GM23338 (cell line): ENCODE measurements at regions not wholly inside any gene's neighbourhood (a gene's known extent, or its start where the extent isn't known, plus 50 kb on each side); places are given as distances from the start of the nearest gene placed in this dataset.
A peak's percentile ranks its signal among the peaks of the same experiment; 100 is the strongest.
"Not testable (repeated sequence)": the region's sequence is repeated elsewhere in the genome, so short reads cannot be mapped to it uniquely, and the experiment has no call there.

ENCODE experiments used
- ATAC-seq: fragments of 200-7000 bp; cut with Tn5 transposase; 3 replicates; pipeline ENCODE4 v1.9.1; 2020
- DNase-seq: peaks from one replicate; pipeline ENCODE4 v3.0.0-alpha.2; 2015; ENCODE audit warnings: low spot score
- H2AFZ ChIP-seq: fragments of 200-600 bp; sonication (generic); 2 replicates; pipeline ENCODE4 v1.8.0; 2016; ENCODE audit warnings: antibody characterized with exemption, mild to moderate bottlenecking, moderate library complexity
- H3F3A ChIP-seq: fragments of 200-600 bp; sonication (generic); replicated peaks from 2 replicates; pipeline ENCODE4 v1.8.0; 2017; ENCODE audit warnings: antibody characterized with exemption, mixed run types, low read depth
- H3K27ac ChIP-seq: fragments of 200-600 bp; sonication (generic); 2 replicates; pipeline ENCODE4 v1.6.1; 2016; ENCODE audit warnings: low read depth
- H3K27me3 ChIP-seq: fragments of 200-600 bp; sonication (generic); 2 replicates; pipeline ENCODE4 v1.8.0; 2016; ENCODE audit warnings: mild to moderate bottlenecking, mixed run types, moderate library complexity; ENCODE audit not compliant: insufficient read depth
- H3K36me3 ChIP-seq: fragments of 200-600 bp; sonication (generic); 2 replicates; pipeline ENCODE4 v1.8.0; 2016; ENCODE audit warnings: mild to moderate bottlenecking; ENCODE audit not compliant: insufficient read depth
- H3K4me1 ChIP-seq: fragments of 200-600 bp; sonication (generic); 2 replicates; pipeline ENCODE4 v1.8.0; 2016; ENCODE audit warnings: mild to moderate bottlenecking, moderate library complexity; ENCODE audit not compliant: insufficient read depth
- H3K4me2 ChIP-seq: fragments of 200-600 bp; sonication (generic); 2 replicates; pipeline ENCODE4 v1.7.1; 2017; ENCODE audit warnings: mixed run types
- H3K4me3 ChIP-seq: fragments of 200-600 bp; sonication (generic); 2 replicates; pipeline ENCODE4 v1.6.1; 2016; ENCODE audit warnings: mixed run types
- H3K79me2 ChIP-seq: fragments of 200-600 bp; sonication (generic); replicated peaks from 2 replicates; pipeline ENCODE4 v1.8.0; 2017; ENCODE audit warnings: mild to moderate bottlenecking; ENCODE audit not compliant: insufficient read depth
- H3K9me2 ChIP-seq: fragments of 200-600 bp; sonication (generic); 2 replicates; pipeline ENCODE4 v1.8.0; 2017; ENCODE audit not compliant: insufficient read depth
- H4K20me1 ChIP-seq: fragments of 200-600 bp; sonication (generic); replicated peaks from 2 replicates; pipeline ENCODE4 v1.8.0; 2017; ENCODE audit warnings: mild to moderate bottlenecking; ENCODE audit not compliant: insufficient read depth
- H3K27ac Mint-ChIP-seq: 2 replicates; pipeline ENCODE4 v1.8.0; 2020; ENCODE audit warnings: inconsistent platforms, mild to moderate bottlenecking, moderate library complexity, mixed read lengths
- H3K27me3 Mint-ChIP-seq: 3 replicates; pipeline ENCODE4 v1.8.0; 2022; ENCODE audit warnings: low read depth, mild to moderate bottlenecking, moderate library complexity, mixed read lengths, inconsistent platforms; ENCODE audit not compliant: insufficient read depth, poor library complexity
- H3K36me3 Mint-ChIP-seq: 3 replicates; pipeline ENCODE4 v1.8.0; 2021; ENCODE audit warnings: low read depth, mild to moderate bottlenecking, inconsistent platforms, moderate library complexity, mixed read lengths
- H3K4me1 Mint-ChIP-seq: 3 replicates; pipeline ENCODE4 v1.8.0; 2020; ENCODE audit warnings: mild to moderate bottlenecking, inconsistent platforms, mixed read lengths
- H3K4me3 Mint-ChIP-seq: 3 replicates; pipeline ENCODE4 v1.8.0; 2021; ENCODE audit warnings: moderate library complexity, mild to moderate bottlenecking, inconsistent platforms, mixed read lengths
- H3K9me3 Mint-ChIP-seq: 3 replicates; pipeline ENCODE4 v1.8.0; 2020; ENCODE audit warnings: moderate library complexity, mild to moderate bottlenecking, inconsistent platforms, mixed read lengths
- CREB1 ChIP-seq: fragments of 250-450 bp; sonication (Bioruptor Pico); IDR thresholded peaks from 2 replicates; pipeline ENCODE4 v1.5.0; 2020; ENCODE audit warnings: low read depth, mild to moderate bottlenecking, moderate library complexity
- ETS1 ChIP-seq: IDR thresholded peaks from 2 replicates; pipeline ENCODE4 v1.6.1; 2016; ENCODE audit warnings: antibody characterized with exemption
- EZH2 ChIP-seq: fragments of 200-600 bp; sonication (generic); IDR thresholded peaks from one replicate; pipeline ENCODE4 v1.8.0; 2017; ENCODE audit warnings: antibody characterized with exemption, mild to moderate bottlenecking, low read depth; ENCODE audit not compliant: unreplicated experiment
- EZH2phosphoT487 ChIP-seq: fragments of 200-600 bp; sonication (generic); IDR thresholded peaks from one replicate; pipeline ENCODE4 v1.8.1; 2018; ENCODE audit warnings: antibody characterized with exemption; ENCODE audit not compliant: unreplicated experiment
- JUNB ChIP-seq: IDR thresholded peaks from one replicate; pipeline ENCODE4 v1.6.1; 2016; ENCODE audit warnings: antibody characterized with exemption; ENCODE audit not compliant: unreplicated experiment
- NANOG ChIP-seq: IDR thresholded peaks from 2 replicates; pipeline ENCODE4 v1.6.1; 2016; ENCODE audit warnings: antibody characterized with exemption, borderline replicate concordance
- POLR2AphosphoS5 ChIP-seq: IDR thresholded peaks from 2 replicates; pipeline ENCODE4 v1.6.1; 2016; ENCODE audit warnings: antibody characterized with exemption, low read depth
- STAT1 ChIP-seq: IDR thresholded peaks from one replicate; pipeline ENCODE4 v1.6.1; 2016; ENCODE audit warnings: antibody characterized with exemption; ENCODE audit not compliant: unreplicated experiment
- ZNF331 ChIP-seq: fragments of 250-450 bp; sonication (Bioruptor Pico); IDR thresholded peaks from 2 replicates; pipeline ENCODE4 v1.5.0; 2020; ENCODE audit warnings: low read depth, mild to moderate bottlenecking, moderate library complexity
- TF ChIP-seq, protein P1 (sequence below): IDR thresholded peaks from one replicate; pipeline ENCODE4 v1.6.1; 2018; ENCODE audit warnings: antibody characterized with exemption; ENCODE audit not compliant: unreplicated experiment
- TF ChIP-seq, protein P2 (sequence below), 2 experiments: fragments of 200-600 bp in 1 of 2; sonication (generic) in 1 of 2; conservative IDR thresholded peaks; 2 replicates each; pipeline versions ENCODE4 v1.5.1 to v1.6.1; 2016 to 2017; ENCODE audit warnings: antibody characterized with exemption in 2 of 2, low read depth in 2 of 2, mild to moderate bottlenecking in 2 of 2, moderate library complexity in 1 of 2

- no peak for ATAC-seq
- TF ChIP-seq ZNF331 (CRISPR knock-in tag), result no peak
- no peak for TF ChIP-seq NANOG
- TF ChIP-seq STAT1, result no peak
- no peak for TF ChIP-seq CREB1
- TF ChIP-seq JUNB, result no peak
- no peak for TF ChIP-seq POLR2AphosphoS5
- TF ChIP-seq EZH2, result no peak
Observed at GRCh38 chr1:191520345-191520744, 637.9 kb upstream of the RGS18 start.

DNA sequence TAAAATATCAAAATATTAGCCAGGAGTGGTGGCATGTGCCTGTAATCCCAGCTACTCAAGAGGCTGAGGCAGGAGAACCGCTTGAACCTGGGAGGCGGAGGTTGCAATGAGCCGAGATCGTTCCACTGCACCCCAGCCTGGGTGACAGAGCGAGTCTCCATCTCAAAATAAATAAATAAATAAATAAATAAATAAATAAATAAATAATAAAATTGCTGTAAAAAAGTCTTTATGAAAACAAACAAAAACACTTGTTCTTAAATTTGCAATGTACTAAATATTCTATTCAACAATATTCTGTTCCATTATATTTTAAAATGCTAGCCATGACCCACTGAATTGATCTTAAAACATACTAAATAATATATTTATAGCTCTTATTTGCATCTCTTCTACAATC, 632.3 kb upstream of the RGS18 start:
- H3K9me2 ChIP-seq, H3K27me3 ChIP-seq, H3K27me3 Mint-ChIP-seq, H3K79me2 ChIP-seq, DNase-seq, H4K20me1 ChIP-seq, H3K4me1 Mint-ChIP-seq, ATAC-seq, H3K9me3 Mint-ChIP-seq, H3K4me2 ChIP-seq, H3K36me3 ChIP-seq, H3K27ac Mint-ChIP-seq, H3K27ac ChIP-seq, H2AFZ ChIP-seq, H3K4me3 ChIP-seq, H3K4me3 Mint-ChIP-seq, H3F3A ChIP-seq, H3K36me3 Mint-ChIP-seq, H3K4me1 ChIP-seq: not testable (repeated sequence)

More at GRCh38 chr1:191520345-191520744, 637.9 kb upstream of the RGS18 start:
- Mint-ChIP-seq H3K36me3 (no peaks in the 10 kb centered on the region), H3K4me3 (no peak overlapping the region), H3K27ac (no peak overlapping the region), H3K27me3 (no peaks in the 10 kb centered on the region), H3K4me1 (peaks cover 3% of the 10 kb centered on the region; the same call in 1 of the 3 replicates), H3K9me3 (no peaks in the 10 kb centered on the region; the same call in 2 of the 3 replicates)
- H3K36me3 ChIP-seq, result no peaks in the 10 kb centered on the region
- H3K4me2 ChIP-seq, result no peak overlapping the region
- DNase-seq, result no peak
- no peak overlapping the region for H3K4me3 ChIP-seq
- H3K9me2 ChIP-seq, result no peaks in the 10 kb centered on the region
- H3K27ac ChIP-seq, result no peak overlapping the region
- no peaks in the 10 kb centered on the region for H3F3A ChIP-seq
- H4K20me1 ChIP-seq, result no peaks in the 10 kb centered on the region
- no peaks in the 10 kb centered on the region for H3K4me1 ChIP-seq
- H3K27me3 ChIP-seq, result no peaks in the 10 kb centered on the region
- H2AFZ ChIP-seq, result no peak overlapping the region
- H3K79me2 ChIP-seq, result no peaks in the 10 kb centered on the region

GRCh38 chr1:191528275-191528674, 630.0 kb upstream of the RGS18 start:
- Mint-ChIP-seq H3K27me3 (no peaks in the 10 kb centered on the region), H3K36me3 (no peaks in the 10 kb centered on the region), H3K4me3 (no peak overlapping the region), H3K9me3 (no peaks in the 10 kb centered on the region; the same call in 2 of the 3 replicates), H3K27ac (no peak overlapping the region), H3K4me1 (0 out of 3 replicates have a peak, but pooled peaks cover under 1% of the 10 kb centered on the region)
- no peak overlapping the region for H3K4me3 ChIP-seq
- no peak overlapping the region for H3K4me2 ChIP-seq
- H3F3A ChIP-seq, result no peaks in the 10 kb centered on the region
- no peaks in the 10 kb centered on the region for H3K4me1 ChIP-seq
- no peaks in the 10 kb centered on the region for H3K9me2 ChIP-seq
- peak overlapping the region; percentile 67; the same call in 1 of the 2 replicates for H2AFZ ChIP-seq
- H3K27me3 ChIP-seq, result no peaks in the 10 kb centered on the region
- H3K36me3 ChIP-seq, result no peaks in the 10 kb centered on the region
- H4K20me1 ChIP-seq, result no peaks in the 10 kb centered on the region
- H3K27ac ChIP-seq, result no peak overlapping the region
- ATAC-seq (no peak), DNase-seq (no peak)
- no peaks in the 10 kb centered on the region for H3K79me2 ChIP-seq
- no peak for TF ChIP-seq POLR2AphosphoS5
- no peak for TF ChIP-seq CREB1
- no peak for TF ChIP-seq EZH2phosphoT487
- TF ChIP-seq, protein P1, sequence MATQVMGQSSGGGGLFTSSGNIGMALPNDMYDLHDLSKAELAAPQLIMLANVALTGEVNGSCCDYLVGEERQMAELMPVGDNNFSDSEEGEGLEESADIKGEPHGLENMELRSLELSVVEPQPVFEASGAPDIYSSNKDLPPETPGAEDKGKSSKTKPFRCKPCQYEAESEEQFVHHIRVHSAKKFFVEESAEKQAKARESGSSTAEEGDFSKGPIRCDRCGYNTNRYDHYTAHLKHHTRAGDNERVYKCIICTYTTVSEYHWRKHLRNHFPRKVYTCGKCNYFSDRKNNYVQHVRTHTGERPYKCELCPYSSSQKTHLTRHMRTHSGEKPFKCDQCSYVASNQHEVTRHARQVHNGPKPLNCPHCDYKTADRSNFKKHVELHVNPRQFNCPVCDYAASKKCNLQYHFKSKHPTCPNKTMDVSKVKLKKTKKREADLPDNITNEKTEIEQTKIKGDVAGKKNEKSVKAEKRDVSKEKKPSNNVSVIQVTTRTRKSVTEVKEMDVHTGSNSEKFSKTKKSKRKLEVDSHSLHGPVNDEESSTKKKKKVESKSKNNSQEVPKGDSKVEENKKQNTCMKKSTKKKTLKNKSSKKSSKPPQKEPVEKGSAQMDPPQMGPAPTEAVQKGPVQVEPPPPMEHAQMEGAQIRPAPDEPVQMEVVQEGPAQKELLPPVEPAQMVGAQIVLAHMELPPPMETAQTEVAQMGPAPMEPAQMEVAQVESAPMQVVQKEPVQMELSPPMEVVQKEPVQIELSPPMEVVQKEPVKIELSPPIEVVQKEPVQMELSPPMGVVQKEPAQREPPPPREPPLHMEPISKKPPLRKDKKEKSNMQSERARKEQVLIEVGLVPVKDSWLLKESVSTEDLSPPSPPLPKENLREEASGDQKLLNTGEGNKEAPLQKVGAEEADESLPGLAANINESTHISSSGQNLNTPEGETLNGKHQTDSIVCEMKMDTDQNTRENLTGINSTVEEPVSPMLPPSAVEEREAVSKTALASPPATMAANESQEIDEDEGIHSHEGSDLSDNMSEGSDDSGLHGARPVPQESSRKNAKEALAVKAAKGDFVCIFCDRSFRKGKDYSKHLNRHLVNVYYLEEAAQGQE, result no peak
- TF ChIP-seq JUNB, result no peak
- TF ChIP-seq, protein P2, sequence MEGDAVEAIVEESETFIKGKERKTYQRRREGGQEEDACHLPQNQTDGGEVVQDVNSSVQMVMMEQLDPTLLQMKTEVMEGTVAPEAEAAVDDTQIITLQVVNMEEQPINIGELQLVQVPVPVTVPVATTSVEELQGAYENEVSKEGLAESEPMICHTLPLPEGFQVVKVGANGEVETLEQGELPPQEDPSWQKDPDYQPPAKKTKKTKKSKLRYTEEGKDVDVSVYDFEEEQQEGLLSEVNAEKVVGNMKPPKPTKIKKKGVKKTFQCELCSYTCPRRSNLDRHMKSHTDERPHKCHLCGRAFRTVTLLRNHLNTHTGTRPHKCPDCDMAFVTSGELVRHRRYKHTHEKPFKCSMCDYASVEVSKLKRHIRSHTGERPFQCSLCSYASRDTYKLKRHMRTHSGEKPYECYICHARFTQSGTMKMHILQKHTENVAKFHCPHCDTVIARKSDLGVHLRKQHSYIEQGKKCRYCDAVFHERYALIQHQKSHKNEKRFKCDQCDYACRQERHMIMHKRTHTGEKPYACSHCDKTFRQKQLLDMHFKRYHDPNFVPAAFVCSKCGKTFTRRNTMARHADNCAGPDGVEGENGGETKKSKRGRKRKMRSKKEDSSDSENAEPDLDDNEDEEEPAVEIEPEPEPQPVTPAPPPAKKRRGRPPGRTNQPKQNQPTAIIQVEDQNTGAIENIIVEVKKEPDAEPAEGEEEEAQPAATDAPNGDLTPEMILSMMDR (conservative IDR thresholded peaks at IDR 0.05; ENCODE audit: low read depth in 2 of 2), result no peak
- no peak for TF ChIP-seq EZH2
- TF ChIP-seq STAT1, result no peak
- TF ChIP-seq ETS1, result no peak
